SU-DHL-6 (cell line): ENCODE measurements at regions not wholly inside any gene's neighbourhood (a gene's known extent, or its start where the extent isn't known, plus 50 kb on each side); places are given as distances from the start of the nearest gene placed in this dataset.

ENCODE experiments used
- H2AFZ ChIP-seq: fragments of 200-600 bp; sonication (generic); 2 replicates; pipeline ENCODE4 v1.6.1; 2014; ENCODE audit warnings: low read depth, mild to moderate bottlenecking, moderate library complexity, mixed read lengths, antibody characterized with exemption, low read length; ENCODE audit not compliant: severe bottlenecking
- H3F3A ChIP-seq: fragments of 200-600 bp; shearing (Covaris generic); 2 replicates; pipeline ENCODE4 v1.6.0; 2016; ENCODE audit warnings: antibody characterized with exemption, mild to moderate bottlenecking; ENCODE audit not compliant: insufficient read depth
- H3K27ac ChIP-seq: fragments of 200-600 bp; sonication (generic); 2 replicates; pipeline ENCODE4 v1.5.1; 2016; ENCODE audit warnings: low read depth, mild to moderate bottlenecking, low read length, moderate library complexity, mixed read lengths
- H3K27me3 ChIP-seq: fragments of 200-600 bp; sonication (generic), shearing (Covaris generic); 2 replicates; pipeline ENCODE4 v1.6.0; 2014; ENCODE audit warnings: mild to moderate bottlenecking, low read length
- H3K36me3 ChIP-seq: fragments of 200-600 bp; sonication (generic); 2 replicates; pipeline ENCODE4 v1.6.1; 2014; ENCODE audit warnings: mild to moderate bottlenecking, low read length, mixed read lengths
- H3K4me2 ChIP-seq: fragments of 300-600, 200-600 bp; shearing (Covaris generic), sonication (generic); 2 replicates; pipeline ENCODE4 v1.6.0; 2014; ENCODE audit warnings: low read length, low read depth, mild to moderate bottlenecking; ENCODE audit not compliant: poor library complexity, severe bottlenecking
- H3K4me3 ChIP-seq: fragments of 200-600 bp; sonication (generic); 2 replicates; pipeline ENCODE4 v1.5.1; 2014; ENCODE audit warnings: antibody characterized with exemption, low read length, mild to moderate bottlenecking, mixed read lengths; ENCODE audit not compliant: insufficient read depth, poor library complexity, severe bottlenecking
- H3K79me2 ChIP-seq: fragments of 200-600 bp; sonication (generic); 2 replicates; pipeline ENCODE4 v1.6.1; 2014; ENCODE audit warnings: mild to moderate bottlenecking, low read length, moderate library complexity; ENCODE audit not compliant: insufficient read depth
- H3K9ac ChIP-seq: fragments of 200-600 bp; sonication (generic); 2 replicates; pipeline ENCODE4 v1.7.0; 2014; ENCODE audit warnings: mild to moderate bottlenecking, low read length
- H3K9me2 ChIP-seq: fragments of 200-600 bp; sonication (generic); replicated peaks from 2 replicates; pipeline ENCODE4 v1.6.1; 2014; ENCODE audit warnings: low read length; ENCODE audit not compliant: insufficient read depth
- H3K9me3 ChIP-seq: fragments of 200-600 bp; sonication (generic); 2 replicates; pipeline ENCODE4 v1.6.1; 2014; ENCODE audit warnings: low read length, mixed read lengths; ENCODE audit not compliant: insufficient read depth
- H4K20me1 ChIP-seq: fragments of 200-600 bp; sonication (generic); 2 replicates; pipeline ENCODE4 v1.6.1; 2014; ENCODE audit warnings: low read depth, mild to moderate bottlenecking, antibody characterized with exemption, low read length, moderate library complexity, mixed read lengths
- EZH2phosphoT487 ChIP-seq: fragments of 200-600 bp; sonication (generic), shearing (Covaris generic); conservative IDR thresholded peaks from 2 replicates; pipeline ENCODE4 v1.6.1; 2018; ENCODE audit warnings: mild to moderate bottlenecking, antibody characterized with exemption, low read length, moderate library complexity, mixed read lengths
- TF ChIP-seq, protein P1 (sequence below): fragments of 200-600 bp; sonication (generic); IDR thresholded peaks from one replicate; pipeline ENCODE4 v1.5.1; 2017; ENCODE audit warnings: antibody characterized with exemption, mild to moderate bottlenecking, low read length, moderate library complexity; ENCODE audit not compliant: insufficient read depth, poor library complexity, severe bottlenecking

DNA sequence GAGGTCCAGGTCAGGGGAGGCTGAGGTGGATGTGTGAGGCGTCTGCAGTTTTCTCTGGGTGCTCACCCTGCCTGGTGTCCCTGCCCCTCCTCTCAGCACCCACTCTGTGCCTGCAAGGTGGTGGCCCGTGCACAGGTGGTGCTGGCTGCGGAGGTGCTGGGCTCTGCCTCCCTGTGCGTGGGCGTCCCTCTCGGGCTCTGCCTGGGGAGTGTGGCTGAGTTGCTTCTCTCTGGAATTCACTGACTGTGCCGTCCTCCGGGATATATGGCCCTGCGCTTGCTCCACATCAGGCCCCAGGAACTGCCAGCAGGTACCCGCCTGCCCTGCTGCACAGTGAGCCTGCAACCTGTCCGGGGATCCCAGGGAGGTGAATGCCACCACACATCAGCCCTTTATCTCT is 379.1 kb downstream of the TMEM121 start:
- H3K9me3 ChIP-seq: no peaks in the 10 kb centered on the region
- H3F3A ChIP-seq: no peaks in the 10 kb centered on the region
- no peaks in the 10 kb centered on the region for H3K9me2 ChIP-seq
- no peak for TF ChIP-seq EZH2phosphoT487
- TF ChIP-seq, protein P1, sequence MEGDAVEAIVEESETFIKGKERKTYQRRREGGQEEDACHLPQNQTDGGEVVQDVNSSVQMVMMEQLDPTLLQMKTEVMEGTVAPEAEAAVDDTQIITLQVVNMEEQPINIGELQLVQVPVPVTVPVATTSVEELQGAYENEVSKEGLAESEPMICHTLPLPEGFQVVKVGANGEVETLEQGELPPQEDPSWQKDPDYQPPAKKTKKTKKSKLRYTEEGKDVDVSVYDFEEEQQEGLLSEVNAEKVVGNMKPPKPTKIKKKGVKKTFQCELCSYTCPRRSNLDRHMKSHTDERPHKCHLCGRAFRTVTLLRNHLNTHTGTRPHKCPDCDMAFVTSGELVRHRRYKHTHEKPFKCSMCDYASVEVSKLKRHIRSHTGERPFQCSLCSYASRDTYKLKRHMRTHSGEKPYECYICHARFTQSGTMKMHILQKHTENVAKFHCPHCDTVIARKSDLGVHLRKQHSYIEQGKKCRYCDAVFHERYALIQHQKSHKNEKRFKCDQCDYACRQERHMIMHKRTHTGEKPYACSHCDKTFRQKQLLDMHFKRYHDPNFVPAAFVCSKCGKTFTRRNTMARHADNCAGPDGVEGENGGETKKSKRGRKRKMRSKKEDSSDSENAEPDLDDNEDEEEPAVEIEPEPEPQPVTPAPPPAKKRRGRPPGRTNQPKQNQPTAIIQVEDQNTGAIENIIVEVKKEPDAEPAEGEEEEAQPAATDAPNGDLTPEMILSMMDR: no peak
- H3K4me2 ChIP-seq: no peak overlapping the region
- H3K4me3 ChIP-seq: no peak overlapping the region
- no peak overlapping the region for H3K27ac ChIP-seq
- H3K79me2 ChIP-seq: no peaks in the 10 kb centered on the region
- H2AFZ ChIP-seq: no peak overlapping the region
- H3K27me3 ChIP-seq: no peaks in the 10 kb centered on the region
- no peak overlapping the region for H3K9ac ChIP-seq
- no peaks in the 10 kb centered on the region for H4K20me1 ChIP-seq
- H3K36me3 ChIP-seq: no peaks in the 10 kb centered on the region

DNA sequence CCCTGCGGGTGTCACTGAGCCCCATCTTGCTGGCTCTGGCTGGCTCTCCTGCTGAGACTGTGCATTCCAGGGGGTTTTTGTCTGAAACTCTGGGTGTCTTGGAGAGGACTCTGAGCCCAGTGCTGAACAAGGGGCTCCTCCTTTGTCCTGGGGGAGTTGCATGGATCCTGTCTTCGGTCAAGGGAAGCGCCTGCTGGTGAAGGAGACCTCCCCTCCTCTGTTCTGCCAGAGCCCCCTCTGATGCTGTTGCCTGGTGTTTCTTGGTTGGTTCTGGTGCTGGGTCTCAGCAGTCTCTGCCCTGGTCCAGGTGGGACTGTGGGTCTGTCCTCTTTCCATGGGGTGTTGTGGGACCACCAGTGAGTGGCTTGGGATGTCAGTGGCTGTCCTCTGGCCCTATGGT is 380.9 kb downstream of the TMEM121 start:
- H3K9ac ChIP-seq: no peak overlapping the region
- H2AFZ ChIP-seq: no peak overlapping the region
- no peaks in the 10 kb centered on the region for H4K20me1 ChIP-seq
- H3K27me3 ChIP-seq: no peaks in the 10 kb centered on the region
- H3K4me2 ChIP-seq: no peak overlapping the region
- H3K27ac ChIP-seq: no peak overlapping the region
- no peaks in the 10 kb centered on the region for H3K9me3 ChIP-seq
- H3K79me2 ChIP-seq: no peaks in the 10 kb centered on the region
- no peaks in the 10 kb centered on the region for H3K9me2 ChIP-seq
- H3K36me3 ChIP-seq: no peaks in the 10 kb centered on the region
- no peaks in the 10 kb centered on the region for H3F3A ChIP-seq
- TF ChIP-seq, protein P1: no peak
- no peak for TF ChIP-seq EZH2phosphoT487
- no peak overlapping the region for H3K4me3 ChIP-seq

DNA sequence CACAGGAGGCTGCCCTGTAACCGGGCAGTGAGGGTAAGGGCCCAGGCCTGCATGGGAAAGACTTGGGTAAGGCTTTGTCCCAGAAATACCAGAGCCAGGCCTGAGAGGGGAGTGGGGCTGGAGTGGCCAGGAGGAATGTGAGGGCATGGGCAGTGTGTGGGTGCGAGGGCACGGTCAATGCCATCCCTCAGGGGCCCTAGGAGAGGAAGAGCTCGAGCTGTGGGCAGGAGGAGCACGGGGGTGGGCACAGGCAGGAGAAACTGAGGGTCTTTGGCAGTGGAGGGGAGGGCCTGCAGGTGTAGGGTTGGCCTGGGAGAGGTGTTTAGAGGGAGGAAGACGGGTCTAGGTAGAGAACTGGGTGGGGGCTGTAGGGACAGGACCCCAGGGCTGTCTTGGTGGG is 381.6 kb downstream of the TMEM121 start:
- H3K27me3 ChIP-seq: no peaks in the 10 kb centered on the region
- H3K9me2 ChIP-seq: no peaks in the 10 kb centered on the region
- H3K36me3 ChIP-seq: no peaks in the 10 kb centered on the region
- no peaks in the 10 kb centered on the region for H3K9me3 ChIP-seq
- H3K27ac ChIP-seq: no peak overlapping the region
- H4K20me1 ChIP-seq: no peaks in the 10 kb centered on the region
- H3K4me2 ChIP-seq: no peak overlapping the region
- TF ChIP-seq EZH2phosphoT487: no peak
- TF ChIP-seq, protein P1: no peak
- H3F3A ChIP-seq: no peaks in the 10 kb centered on the region
- no peaks in the 10 kb centered on the region for H3K79me2 ChIP-seq
- no peak overlapping the region for H2AFZ ChIP-seq
- H3K9ac ChIP-seq: no peak overlapping the region
- H3K4me3 ChIP-seq: no peak overlapping the region
